ENCODE measurements at regions not wholly inside any gene's neighbourhood (a gene's known extent, or its start where the extent isn't known, plus 50 kb on each side); places are given as distances from the start of the nearest gene placed in this dataset.

DNA sequence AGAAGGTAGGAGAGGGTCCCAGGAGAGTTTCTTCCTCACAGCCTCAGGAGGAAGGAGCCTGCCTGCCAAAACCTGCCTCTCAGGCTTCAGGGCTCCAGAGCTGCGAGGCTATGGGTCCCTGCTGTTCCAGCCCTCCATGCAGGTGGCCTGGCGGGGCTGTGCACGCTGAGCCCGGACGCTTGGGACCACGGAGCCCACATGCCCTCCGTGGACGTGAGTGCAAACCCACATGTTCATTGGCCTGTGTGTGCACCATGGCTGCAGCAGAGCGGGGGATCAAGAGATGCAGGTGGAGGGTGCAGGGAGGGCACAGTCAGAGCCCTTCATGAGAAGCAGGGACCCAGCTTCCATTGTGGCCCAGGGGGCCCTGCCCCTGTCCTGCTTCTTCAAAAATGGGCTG, 287.3 kb downstream of the IRX2 start:
- Histone ChIP-seq H3K79me2 (ENCODE audit: insufficient read depth, low read length) (no peaks in the 10 kb centered on the region), H3K36me3 (ENCODE audit: control insufficient read depth in 1 of 2, insufficient read depth in 2 of 2, low read length in 2 of 2) (no peaks in the 10 kb centered on the region), H2AFZ (ENCODE audit: low read depth, low read length, poor library complexity, severe bottlenecking) (no peak overlapping the region), H3K27ac (ENCODE audit: low read depth, low read length) (no peak overlapping the region), H3K9me3 (ENCODE audit: control insufficient read depth in 1 of 2, insufficient read depth in 1 of 2, low read depth in 1 of 2, low read length in 2 of 2) (peaks cover 0 to 19% of the 10 kb centered on the region in 2 experiments; a peak in 2 of 4 replicates), H3K4me3 (replicated peaks in 1 of 2; ENCODE audit: low read depth in 1 of 2, low read length in 2 of 2) (no peak overlapping the region), H3K9me2 (ENCODE audit: insufficient read depth) (no peaks in the 10 kb centered on the region), H3K27me3 (ENCODE audit: insufficient read depth, low read length) (no peaks in the 10 kb centered on the region), H4K20me1 (ENCODE audit: insufficient read depth) (no peaks in the 10 kb centered on the region), H3K4me2 (ENCODE audit: low read length) (no peak overlapping the region), H3K4me1 (ENCODE audit: control insufficient read depth in 1 of 2, insufficient read depth in 2 of 2, low read length in 2 of 2) (no peaks in the 10 kb centered on the region), H3K9ac (ENCODE audit: low read length) (no peak overlapping the region)
- no TSS peak for BruUV-seq (replicated peaks)
- no peak for DNase-seq (ENCODE audit: low read depth, low spot score)
- ChIA-PET CTCF (no interaction called here), RAD21 (ENCODE audit: low non-redundant PET in 1 of 2, low total read pairs in 2 of 2, uncharacterized antibody in 2 of 2, unreplicated experiment in 2 of 2) (no interaction called here), POLR2A (no interaction called here)
- intact Hi-C loops (cut with micrococcal nuclease), result no loop called here
- TF ChIP-seq YY1 (IDR thresholded peaks at IDR 0.05; ENCODE audit: extremely low read depth, insufficient replicate concordance, low read depth, low read length) (no peak), SRF (IDR thresholded peaks at IDR 0.05; ENCODE audit: low read depth) (no peak), SIN3A (IDR thresholded peaks at IDR 0.05; ENCODE audit: low read depth) (no peak), CBX3 (IDR thresholded peaks at IDR 0.05; ENCODE audit: low read depth) (no peak)
- no peak for ATAC-seq

- ChIA-PET CTCF (no interaction called here), RAD21 (ENCODE audit: low non-redundant PET in 1 of 2, low total read pairs in 2 of 2, uncharacterized antibody in 2 of 2, unreplicated experiment in 2 of 2) (no interaction called here), POLR2A (no interaction called here)
- Histone ChIP-seq H3K79me2 (ENCODE audit: insufficient read depth, low read length) (no peaks in the 10 kb centered on the region), H4K20me1 (ENCODE audit: insufficient read depth) (no peaks in the 10 kb centered on the region), H3K4me1 (ENCODE audit: control insufficient read depth in 1 of 2, insufficient read depth in 2 of 2, low read length in 2 of 2) (no peaks in the 10 kb centered on the region), H3K9me2 (ENCODE audit: insufficient read depth) (no peaks in the 10 kb centered on the region), H3K27ac (ENCODE audit: low read depth, low read length) (no peak overlapping the region), H3K4me2 (ENCODE audit: low read length) (no peak overlapping the region), H3K9ac (ENCODE audit: low read length) (no peak overlapping the region), H3K9me3 (ENCODE audit: control insufficient read depth in 1 of 2, insufficient read depth in 1 of 2, low read depth in 1 of 2, low read length in 2 of 2) (peaks cover 0 to 21% of the 10 kb centered on the region in 2 experiments; a peak in 2 of 4 replicates), H2AFZ (ENCODE audit: low read depth, low read length, poor library complexity, severe bottlenecking) (no peak overlapping the region), H3K4me3 (replicated peaks in 1 of 2; ENCODE audit: low read depth in 1 of 2, low read length in 2 of 2) (no peak overlapping the region), H3K36me3 (ENCODE audit: control insufficient read depth in 1 of 2, insufficient read depth in 2 of 2, low read length in 2 of 2) (no peaks in the 10 kb centered on the region), H3K27me3 (ENCODE audit: insufficient read depth, low read length) (no peaks in the 10 kb centered on the region)
- ATAC-seq (no peak), DNase-seq (ENCODE audit: low read depth, low spot score) (no peak)
- intact Hi-C loops (cut with micrococcal nuclease), result no loop called here
- no TSS peak for BruUV-seq (replicated peaks)
- no peak for TF ChIP-seq ZNF274 (IDR thresholded peaks at IDR 0.05; ENCODE audit: low read depth, low read length)
- no peak for TF ChIP-seq SIN3A (IDR thresholded peaks at IDR 0.05; ENCODE audit: low read depth)
- TF ChIP-seq ZFX (IDR thresholded peaks at IDR 0.05), result no peak
- TF ChIP-seq ZBTB33 (IDR thresholded peaks at IDR 0.05; ENCODE audit: extremely low read depth, insufficient replicate concordance, low read length), result no peak
- no peak for TF ChIP-seq EGR1 (IDR thresholded peaks at IDR 0.05; ENCODE audit: low read depth)
- TF ChIP-seq CTCF (IDR thresholded peaks at IDR 0.05 in 2 of 3, conservative IDR thresholded peaks at IDR 0.05 in 1 of 3; ENCODE audit: borderline replicate concordance in 1 of 3, insufficient read depth in 1 of 3, low read depth in 2 of 3, low read length in 2 of 3), result no peak
- TF ChIP-seq SRF (IDR thresholded peaks at IDR 0.05; ENCODE audit: low read depth), result no peak
- TF ChIP-seq CEBPB (IDR thresholded peaks at IDR 0.05; ENCODE audit: low read depth), result no peak
- TF ChIP-seq POLR2AphosphoS5 (IDR thresholded peaks at IDR 0.05; ENCODE audit: low read depth, low read length), result no peak
These were observed 289.5 kb downstream of the IRX2 start for GRCh38 chr5:2461701-2462691.

Measured in HCT116 (cell line).